GM23338 (cell line): ENCODE measurements at regions not wholly inside any gene's neighbourhood (a gene's known extent, or its start where the extent isn't known, plus 50 kb on each side); places are given as distances from the start of the nearest gene placed in this dataset.
"Not testable (repeated sequence)": the region's sequence is repeated elsewhere in the genome, so short reads cannot be mapped to it uniquely, and the experiment has no call there.

ENCODE experiments used
- ATAC-seq: fragments of 200-7000 bp; cut with Tn5 transposase; 3 replicates; pipeline ENCODE4 v1.9.1; 2020
- DNase-seq: peaks from one replicate; pipeline ENCODE4 v3.0.0-alpha.2; 2015; ENCODE audit warnings: low spot score
- H2AFZ ChIP-seq: fragments of 200-600 bp; sonication (generic); 2 replicates; pipeline ENCODE4 v1.8.0; 2016; ENCODE audit warnings: antibody characterized with exemption, mild to moderate bottlenecking, moderate library complexity
- H3F3A ChIP-seq: fragments of 200-600 bp; sonication (generic); replicated peaks from 2 replicates; pipeline ENCODE4 v1.8.0; 2017; ENCODE audit warnings: antibody characterized with exemption, mixed run types, low read depth
- H3K27ac ChIP-seq: fragments of 200-600 bp; sonication (generic); 2 replicates; pipeline ENCODE4 v1.6.1; 2016; ENCODE audit warnings: low read depth
- H3K27me3 ChIP-seq: fragments of 200-600 bp; sonication (generic); 2 replicates; pipeline ENCODE4 v1.8.0; 2016; ENCODE audit warnings: mild to moderate bottlenecking, mixed run types, moderate library complexity; ENCODE audit not compliant: insufficient read depth
- H3K36me3 ChIP-seq: fragments of 200-600 bp; sonication (generic); 2 replicates; pipeline ENCODE4 v1.8.0; 2016; ENCODE audit warnings: mild to moderate bottlenecking; ENCODE audit not compliant: insufficient read depth
- H3K4me1 ChIP-seq: fragments of 200-600 bp; sonication (generic); 2 replicates; pipeline ENCODE4 v1.8.0; 2016; ENCODE audit warnings: mild to moderate bottlenecking, moderate library complexity; ENCODE audit not compliant: insufficient read depth
- H3K4me2 ChIP-seq: fragments of 200-600 bp; sonication (generic); 2 replicates; pipeline ENCODE4 v1.7.1; 2017; ENCODE audit warnings: mixed run types
- H3K4me3 ChIP-seq: fragments of 200-600 bp; sonication (generic); 2 replicates; pipeline ENCODE4 v1.6.1; 2016; ENCODE audit warnings: mixed run types
- H3K79me2 ChIP-seq: fragments of 200-600 bp; sonication (generic); replicated peaks from 2 replicates; pipeline ENCODE4 v1.8.0; 2017; ENCODE audit warnings: mild to moderate bottlenecking; ENCODE audit not compliant: insufficient read depth
- H3K9me2 ChIP-seq: fragments of 200-600 bp; sonication (generic); 2 replicates; pipeline ENCODE4 v1.8.0; 2017; ENCODE audit not compliant: insufficient read depth
- H4K20me1 ChIP-seq: fragments of 200-600 bp; sonication (generic); replicated peaks from 2 replicates; pipeline ENCODE4 v1.8.0; 2017; ENCODE audit warnings: mild to moderate bottlenecking; ENCODE audit not compliant: insufficient read depth
- H3K27ac Mint-ChIP-seq: 2 replicates; pipeline ENCODE4 v1.8.0; 2020; ENCODE audit warnings: inconsistent platforms, mild to moderate bottlenecking, moderate library complexity, mixed read lengths
- H3K27me3 Mint-ChIP-seq: 3 replicates; pipeline ENCODE4 v1.8.0; 2022; ENCODE audit warnings: low read depth, mild to moderate bottlenecking, moderate library complexity, mixed read lengths, inconsistent platforms; ENCODE audit not compliant: insufficient read depth, poor library complexity
- H3K36me3 Mint-ChIP-seq: 3 replicates; pipeline ENCODE4 v1.8.0; 2021; ENCODE audit warnings: low read depth, mild to moderate bottlenecking, inconsistent platforms, moderate library complexity, mixed read lengths
- H3K4me1 Mint-ChIP-seq: 3 replicates; pipeline ENCODE4 v1.8.0; 2020; ENCODE audit warnings: mild to moderate bottlenecking, inconsistent platforms, mixed read lengths
- H3K4me3 Mint-ChIP-seq: 3 replicates; pipeline ENCODE4 v1.8.0; 2021; ENCODE audit warnings: moderate library complexity, mild to moderate bottlenecking, inconsistent platforms, mixed read lengths
- H3K9me3 Mint-ChIP-seq: 3 replicates; pipeline ENCODE4 v1.8.0; 2020; ENCODE audit warnings: moderate library complexity, mild to moderate bottlenecking, inconsistent platforms, mixed read lengths
- CREB1 ChIP-seq: fragments of 250-450 bp; sonication (Bioruptor Pico); IDR thresholded peaks from 2 replicates; pipeline ENCODE4 v1.5.0; 2020; ENCODE audit warnings: low read depth, mild to moderate bottlenecking, moderate library complexity
- CTCF ChIP-seq, 2 experiments: fragments of 200-600 bp in 1 of 2; sonication (generic) in 1 of 2; conservative IDR thresholded peaks; 2 replicates each; pipeline versions ENCODE4 v1.5.1 to v1.6.1; 2016 to 2017; ENCODE audit warnings: antibody characterized with exemption in 2 of 2, low read depth in 2 of 2, mild to moderate bottlenecking in 2 of 2, moderate library complexity in 1 of 2
- EZH2 ChIP-seq: fragments of 200-600 bp; sonication (generic); IDR thresholded peaks from one replicate; pipeline ENCODE4 v1.8.0; 2017; ENCODE audit warnings: antibody characterized with exemption, mild to moderate bottlenecking, low read depth; ENCODE audit not compliant: unreplicated experiment
- EZH2phosphoT487 ChIP-seq: fragments of 200-600 bp; sonication (generic); IDR thresholded peaks from one replicate; pipeline ENCODE4 v1.8.1; 2018; ENCODE audit warnings: antibody characterized with exemption; ENCODE audit not compliant: unreplicated experiment
- POLR2AphosphoS5 ChIP-seq: IDR thresholded peaks from 2 replicates; pipeline ENCODE4 v1.6.1; 2016; ENCODE audit warnings: antibody characterized with exemption, low read depth
- ZNF114 ChIP-seq: fragments of 250-450 bp; sonication (Bioruptor Pico); IDR thresholded peaks from 2 replicates; pipeline ENCODE4 v1.5.0; 2020; ENCODE audit warnings: mild to moderate bottlenecking, moderate library complexity
- ZNF331 ChIP-seq: fragments of 250-450 bp; sonication (Bioruptor Pico); IDR thresholded peaks from 2 replicates; pipeline ENCODE4 v1.5.0; 2020; ENCODE audit warnings: low read depth, mild to moderate bottlenecking, moderate library complexity

- Histone ChIP-seq H3F3A (no peaks in the 10 kb centered on the region), H3K4me1 (no peaks in the 10 kb centered on the region), H3K36me3 (no peaks in the 10 kb centered on the region), H3K27me3 (no peaks in the 10 kb centered on the region), H2AFZ (no peak overlapping the region), H3K79me2 (no peaks in the 10 kb centered on the region), H3K4me3 (no peak overlapping the region), H4K20me1 (no peaks in the 10 kb centered on the region), H3K9me2 (no peaks in the 10 kb centered on the region), H3K4me2 (no peak overlapping the region), H3K27ac (no peak overlapping the region)
- H3K27me3 Mint-ChIP-seq: no peaks in the 10 kb centered on the region
- H3K9me3 Mint-ChIP-seq: peaks cover 12% of the 10 kb centered on the region; the same call in 2 of the 3 replicates
- no peak overlapping the region for H3K27ac Mint-ChIP-seq
- DNase-seq (no peak), ATAC-seq (no peak)
- H3K36me3 Mint-ChIP-seq: peaks cover 5% of the 10 kb centered on the region; the same call in 1 of the 3 replicates
- no peak overlapping the region for H3K4me3 Mint-ChIP-seq
- H3K4me1 Mint-ChIP-seq: peaks cover 5% of the 10 kb centered on the region; the same call in 2 of the 3 replicates
- TF ChIP-seq EZH2: no peak
- no peak for TF ChIP-seq CTCF (conservative IDR thresholded peaks at IDR 0.05; ENCODE audit: low read depth in 2 of 2)
- no peak for TF ChIP-seq ZNF114 (CRISPR knock-in tag)
- TF ChIP-seq CREB1 (CRISPR knock-in tag): no peak
- no peak for TF ChIP-seq POLR2AphosphoS5
- no peak for TF ChIP-seq ZNF331 (CRISPR knock-in tag)
- no peak for TF ChIP-seq EZH2phosphoT487
Observed at GRCh38 chr1:100799954-100800612, 80.5 kb downstream of the VCAM1 start.

GRCh38 chr1:100801256-100801655, 81.7 kb downstream of the VCAM1 start:
- not testable (repeated sequence) for H3F3A ChIP-seq, H3K4me2 ChIP-seq, H3K36me3 Mint-ChIP-seq, H3K27me3 Mint-ChIP-seq, H2AFZ ChIP-seq, H3K4me1 Mint-ChIP-seq, ATAC-seq, H4K20me1 ChIP-seq, H3K9me2 ChIP-seq, H3K4me1 ChIP-seq, H3K4me3 ChIP-seq, DNase-seq, H3K36me3 ChIP-seq, H3K4me3 Mint-ChIP-seq, H3K27ac ChIP-seq, H3K27me3 ChIP-seq, H3K27ac Mint-ChIP-seq, H3K79me2 ChIP-seq
- H3K9me3 Mint-ChIP-seq: peaks cover 12% of the 10 kb centered on the region; the same call in 2 of the 3 replicates

GRCh38 chr1:100803280-100803679, 83.7 kb downstream of the VCAM1 start:
- not testable (repeated sequence) for H3K9me2 ChIP-seq, H2AFZ ChIP-seq, H3K36me3 Mint-ChIP-seq, H3F3A ChIP-seq, H3K36me3 ChIP-seq, ATAC-seq, DNase-seq, H3K4me1 ChIP-seq, H3K4me3 ChIP-seq, H3K27ac ChIP-seq, H3K27me3 Mint-ChIP-seq, H3K27me3 ChIP-seq, H3K4me2 ChIP-seq, H3K27ac Mint-ChIP-seq, H3K79me2 ChIP-seq, H4K20me1 ChIP-seq, H3K4me1 Mint-ChIP-seq, H3K4me3 Mint-ChIP-seq
- peaks cover 12% of the 10 kb centered on the region; the same call in 2 of the 3 replicates for H3K9me3 Mint-ChIP-seq
